BLaER1 treated with 17β-estradiol and CSF1 and Interleukin-3, amounts not matched to agents 10 nM and 100 nM (cell line): ENCODE measurements at regions not wholly inside any gene's neighbourhood (a gene's known extent, or its start where the extent isn't known, plus 50 kb on each side); places are given as distances from the start of the nearest gene placed in this dataset.

ENCODE experiments used
- H3K27ac ChIP-seq, 11 experiments: shearing (Covaris generic); formaldehyde crosslinking; 2 replicates each; pipeline ENCODE4 v1.8.1; 2022
- H3K27me3 ChIP-seq, 11 experiments: shearing (Covaris generic); formaldehyde crosslinking; 2 replicates each; pipeline ENCODE4 v1.8.1; 2022
- H3K36me3 ChIP-seq, 11 experiments: shearing (Covaris generic); formaldehyde crosslinking; 2 replicates each; pipeline ENCODE4 v1.8.1; 2022
- H3K4me1 ChIP-seq, 10 experiments: shearing (Covaris generic); formaldehyde crosslinking; 2 replicates each; pipeline ENCODE4 v1.8.1; 2022
- H3K4me2 ChIP-seq, 11 experiments: shearing (Covaris generic); formaldehyde crosslinking; 2 replicates each; pipeline ENCODE4 v1.8.1; 2022
- H3K4me3 ChIP-seq, 10 experiments: shearing (Covaris generic); formaldehyde crosslinking; 2 replicates each; pipeline ENCODE4 v1.8.1; 2022
- H3K9ac ChIP-seq, 11 experiments: shearing (Covaris generic); formaldehyde crosslinking; 2 replicates each; pipeline ENCODE4 v1.8.1; 2022
- H3K9me3 ChIP-seq, 11 experiments: shearing (Covaris generic); formaldehyde crosslinking; replicated peaks in 1 of 11; 2 replicates each; pipeline ENCODE4 v1.8.1; 2022
- H4K20me1 ChIP-seq, 11 experiments: shearing (Covaris generic); formaldehyde crosslinking; 2 replicates each; pipeline ENCODE4 v1.8.1; 2022
- Cebpa-rat ChIP-seq, 11 experiments: shearing (Covaris generic); IDR thresholded peaks; 2 replicates each; pipeline ENCODE4 v1.8.1; 2022

- TF ChIP-seq Cebpa-rat (IDR thresholded peaks at IDR 0.05): no peak
- H3K4me1 ChIP-seq: peaks cover 0 to 38% (median 8%) of the 10 kb centered on the region in 10 experiments; a peak in 12 of 20 replicates
- H4K20me1 ChIP-seq: no peaks in the 10 kb centered on the region
- no peak overlapping the region for H3K4me3 ChIP-seq
- no peak overlapping the region for H3K9ac ChIP-seq
- H3K36me3 ChIP-seq: no peaks in the 10 kb centered on the region
- H3K27ac ChIP-seq: peak overlapping the region in 1 of 11 experiments; percentile 31; a peak in 1 of 22 replicates
- no peaks in the 10 kb centered on the region for H3K27me3 ChIP-seq
- H3K4me2 ChIP-seq: peak overlapping the region in 6 of 11 experiments; percentile 21 to 62 (median 48); a peak in 10 of 22 replicates
- H3K9me3 ChIP-seq: peaks cover 9 to 19% (median 15%) of the 10 kb centered on the region in 11 experiments; a peak in 21 of 22 replicates
Observed at GRCh38 chr7:11221984-11222383, 248.3 kb downstream of the PHF14 start.

- no peaks in the 10 kb centered on the region for H3K36me3 ChIP-seq
- H3K27ac ChIP-seq: no peak overlapping the region
- TF ChIP-seq Cebpa-rat (IDR thresholded peaks at IDR 0.05): no peak
- no peak overlapping the region for H3K4me3 ChIP-seq
- H3K27me3 ChIP-seq: no peaks in the 10 kb centered on the region
- H3K9ac ChIP-seq: no peak overlapping the region
- no peak overlapping the region for H3K4me2 ChIP-seq
- H3K4me1 ChIP-seq: peaks cover 0 to 29% (median 8%) of the 10 kb centered on the region in 10 experiments; a peak in 12 of 20 replicates
- H4K20me1 ChIP-seq: no peaks in the 10 kb centered on the region
- peaks cover 1 to 7% (median 3%) of the 10 kb centered on the region in 11 experiments; a peak in 16 of 22 replicates for H3K9me3 ChIP-seq
Observed at GRCh38 chr7:11224535-11224934, 250.9 kb downstream of the PHF14 start.

- no peaks in the 10 kb centered on the region for H3K4me1 ChIP-seq
- H3K27ac ChIP-seq: no peak overlapping the region
- no peaks in the 10 kb centered on the region for H3K9me3 ChIP-seq
- no peak overlapping the region for H3K4me3 ChIP-seq
- no peak overlapping the region for H3K4me2 ChIP-seq
- H3K27me3 ChIP-seq: no peaks in the 10 kb centered on the region
- H3K36me3 ChIP-seq: no peaks in the 10 kb centered on the region
- H4K20me1 ChIP-seq: no peaks in the 10 kb centered on the region
- no peak overlapping the region for H3K9ac ChIP-seq
- no peak for TF ChIP-seq Cebpa-rat (IDR thresholded peaks at IDR 0.05)
Observed at GRCh38 chr7:11228515-11228914, 254.8 kb downstream of the PHF14 start.

GRCh38 chr7:11231190-11231589 lies 257.5 kb downstream of the PHF14 start:
- Histone ChIP-seq H3K9ac (no peak overlapping the region), H3K9me3 (no peaks in the 10 kb centered on the region), H3K4me1 (no peaks in the 10 kb centered on the region), H3K27ac (no peak overlapping the region), H3K27me3 (no peaks in the 10 kb centered on the region), H3K4me2 (no peak overlapping the region), H4K20me1 (no peaks in the 10 kb centered on the region), H3K36me3 (no peaks in the 10 kb centered on the region), H3K4me3 (no peak overlapping the region)
- TF ChIP-seq Cebpa-rat (IDR thresholded peaks at IDR 0.05): no peak

- Histone ChIP-seq H3K4me2 (no peak overlapping the region), H3K4me3 (no peak overlapping the region), H3K9ac (no peak overlapping the region), H3K27ac (no peak overlapping the region), H3K9me3 (no peaks in the 10 kb centered on the region), H3K36me3 (no peaks in the 10 kb centered on the region), H4K20me1 (no peaks in the 10 kb centered on the region), H3K27me3 (no peaks in the 10 kb centered on the region), H3K4me1 (no peaks in the 10 kb centered on the region)
- no peak for TF ChIP-seq Cebpa-rat (IDR thresholded peaks at IDR 0.05)
Observed at GRCh38 chr7:11232462-11232861, 258.8 kb downstream of the PHF14 start.

- H4K20me1 ChIP-seq: no peaks in the 10 kb centered on the region
- no peak overlapping the region for H3K27ac ChIP-seq
- no peak overlapping the region for H3K4me2 ChIP-seq
- H3K27me3 ChIP-seq: no peaks in the 10 kb centered on the region
- no peak for TF ChIP-seq Cebpa-rat (IDR thresholded peaks at IDR 0.05)
- H3K4me1 ChIP-seq: no peaks in the 10 kb centered on the region
- no peak overlapping the region for H3K4me3 ChIP-seq
- no peak overlapping the region for H3K9ac ChIP-seq
- H3K36me3 ChIP-seq: no peaks in the 10 kb centered on the region
- no peaks in the 10 kb centered on the region for H3K9me3 ChIP-seq
Observed at GRCh38 chr7:11233871-11234270, 260.2 kb downstream of the PHF14 start.

GRCh38 chr7:11235491-11235890 lies 261.8 kb downstream of the PHF14 start:
- no peak for TF ChIP-seq Cebpa-rat (IDR thresholded peaks at IDR 0.05)
- Histone ChIP-seq H4K20me1 (no peaks in the 10 kb centered on the region), H3K27ac (no peak overlapping the region), H3K4me2 (no peak overlapping the region), H3K9ac (no peak overlapping the region), H3K36me3 (no peaks in the 10 kb centered on the region), H3K9me3 (no peaks in the 10 kb centered on the region), H3K4me3 (no peak overlapping the region), H3K27me3 (no peaks in the 10 kb centered on the region), H3K4me1 (no peaks in the 10 kb centered on the region)

GRCh38 chr7:11236680-11237079 lies 263.0 kb downstream of the PHF14 start:
- Histone ChIP-seq H3K9ac (no peak overlapping the region), H3K27me3 (no peaks in the 10 kb centered on the region), H3K4me1 (no peaks in the 10 kb centered on the region), H4K20me1 (no peaks in the 10 kb centered on the region), H3K4me2 (no peak overlapping the region), H3K9me3 (no peaks in the 10 kb centered on the region), H3K36me3 (no peaks in the 10 kb centered on the region), H3K4me3 (no peak overlapping the region), H3K27ac (no peak overlapping the region)
- TF ChIP-seq Cebpa-rat (IDR thresholded peaks at IDR 0.05): no peak

GRCh38 chr7:11237742-11238141 lies 264.1 kb downstream of the PHF14 start:
- no peak overlapping the region for H3K4me3 ChIP-seq
- TF ChIP-seq Cebpa-rat (IDR thresholded peaks at IDR 0.05): no peak
- no peak overlapping the region for H3K9ac ChIP-seq
- no peak overlapping the region for H3K4me2 ChIP-seq
- H4K20me1 ChIP-seq: no peaks in the 10 kb centered on the region
- H3K27ac ChIP-seq: no peak overlapping the region
- H3K27me3 ChIP-seq: no peaks in the 10 kb centered on the region
- no peaks in the 10 kb centered on the region for H3K36me3 ChIP-seq
- no peaks in the 10 kb centered on the region for H3K9me3 ChIP-seq
- H3K4me1 ChIP-seq: no peaks in the 10 kb centered on the region

GRCh38 chr7:11239316-11239715 lies 265.6 kb downstream of the PHF14 start:
- no peak overlapping the region for H3K9ac ChIP-seq
- no peak overlapping the region for H3K4me3 ChIP-seq
- H3K9me3 ChIP-seq: no peaks in the 10 kb centered on the region
- no peaks in the 10 kb centered on the region for H4K20me1 ChIP-seq
- H3K27me3 ChIP-seq: no peaks in the 10 kb centered on the region
- H3K4me1 ChIP-seq: no peaks in the 10 kb centered on the region
- no peak overlapping the region for H3K27ac ChIP-seq
- no peak overlapping the region for H3K4me2 ChIP-seq
- TF ChIP-seq Cebpa-rat (IDR thresholded peaks at IDR 0.05): no peak
- H3K36me3 ChIP-seq: no peaks in the 10 kb centered on the region
